HUES48 (cell line): ENCODE measurements at regions not wholly inside any gene's neighbourhood (a gene's known extent, or its start where the extent isn't known, plus 50 kb on each side); places are given as distances from the start of the nearest gene placed in this dataset.
"Not testable (repeated sequence)": the region's sequence is repeated elsewhere in the genome, so short reads cannot be mapped to it uniquely, and the experiment has no call there.

ENCODE experiments used
- H3K27ac ChIP-seq: one replicate; pipeline ENCODE4 v1.7.0; 2013; ENCODE audit warnings: low read depth, low read length, inconsistent platforms
- H3K27me3 ChIP-seq: 2 replicates; pipeline ENCODE4 v1.6.1; 2013; ENCODE audit warnings: mild to moderate bottlenecking, low read length; ENCODE audit not compliant: control insufficient read depth, insufficient read depth
- H3K36me3 ChIP-seq: 2 replicates; pipeline ENCODE4 v1.6.1; 2013; ENCODE audit warnings: low read length; ENCODE audit not compliant: control insufficient read depth, insufficient read depth
- H3K4me1 ChIP-seq: 2 replicates; pipeline ENCODE4 v1.6.1; 2013; ENCODE audit warnings: mild to moderate bottlenecking, low read length; ENCODE audit not compliant: control insufficient read depth, insufficient read depth
- H3K4me3 ChIP-seq: 2 replicates; pipeline ENCODE4 v1.5.1; 2013; ENCODE audit warnings: mild to moderate bottlenecking, low read depth, low read length
- H3K9ac ChIP-seq: 2 replicates; pipeline ENCODE4 v1.6.1; 2013; ENCODE audit warnings: mild to moderate bottlenecking, low read depth, low read length, moderate library complexity
- H3K9me3 ChIP-seq: 2 replicates; pipeline ENCODE4 v1.6.1; 2013; ENCODE audit warnings: low read length; ENCODE audit not compliant: control insufficient read depth, insufficient read depth

DNA sequence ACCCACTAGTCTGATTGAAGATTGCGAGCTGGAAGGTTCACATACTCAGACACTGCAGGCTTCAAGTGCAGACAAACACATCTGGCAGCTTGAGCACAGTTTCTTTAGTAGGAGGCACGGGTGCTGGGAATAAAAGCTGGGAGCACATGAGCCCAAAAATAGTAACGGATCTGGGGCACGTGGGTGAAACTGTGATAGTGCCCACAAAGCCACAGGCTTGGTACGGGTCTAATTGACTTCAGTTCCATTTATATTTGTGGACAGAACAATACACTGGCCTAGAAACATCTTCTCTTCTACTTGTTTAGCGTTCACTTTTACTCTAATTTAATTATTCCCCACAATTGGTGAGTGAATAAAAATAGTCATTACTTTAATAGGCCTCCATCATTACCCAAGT is 2370.7 kb downstream of the PCDH7 start:
- no peaks in the 10 kb centered on the region for H3K36me3 ChIP-seq
- no peaks in the 10 kb centered on the region for H3K9me3 ChIP-seq
- H3K9ac ChIP-seq: no peak overlapping the region
- peaks cover 9% of the 10 kb centered on the region; the same call in 1 of the 2 replicates for H3K4me1 ChIP-seq
- no peak overlapping the region for H3K27ac ChIP-seq
- no peaks in the 10 kb centered on the region for H3K27me3 ChIP-seq
- no peak overlapping the region for H3K4me3 ChIP-seq

- H3K36me3 ChIP-seq: no peaks in the 10 kb centered on the region
- no peaks in the 10 kb centered on the region for H3K9me3 ChIP-seq
- H3K27me3 ChIP-seq: no peaks in the 10 kb centered on the region
- H3K4me3 ChIP-seq: no peak overlapping the region
- H3K27ac ChIP-seq: no peak overlapping the region
- peaks cover 9% of the 10 kb centered on the region; the same call in 1 of the 2 replicates for H3K4me1 ChIP-seq
- no peak overlapping the region for H3K9ac ChIP-seq
Measured at GRCh38 chr4:33091961-33092360, 2371.8 kb downstream of the PCDH7 start.

GRCh38 chr4:33104273-33104672 is 2384.1 kb downstream of the PCDH7 start:
- H3K36me3 ChIP-seq: no peaks in the 10 kb centered on the region
- H3K4me3 ChIP-seq: no peak overlapping the region
- no peaks in the 10 kb centered on the region for H3K9me3 ChIP-seq

GRCh38 chr4:33107814-33108213 is 2387.6 kb downstream of the PCDH7 start:
- H3K36me3 ChIP-seq: no peaks in the 10 kb centered on the region
- no peaks in the 10 kb centered on the region for H3K27me3 ChIP-seq
- no peaks in the 10 kb centered on the region for H3K4me1 ChIP-seq
- H3K9me3 ChIP-seq: no peaks in the 10 kb centered on the region
- no peak overlapping the region for H3K9ac ChIP-seq
- no peak overlapping the region for H3K4me3 ChIP-seq
- no peak overlapping the region for H3K27ac ChIP-seq

More at GRCh38 chr4:33104273-33104672, 2384.1 kb downstream of the PCDH7 start:
- no peaks in the 10 kb centered on the region for H3K27me3 ChIP-seq
- no peak overlapping the region for H3K27ac ChIP-seq
- H3K4me1 ChIP-seq: no peaks in the 10 kb centered on the region
- H3K9ac ChIP-seq: no peak overlapping the region

- H3K9me3 ChIP-seq: no peaks in the 10 kb centered on the region
- no peak overlapping the region for H3K9ac ChIP-seq
- no peaks in the 10 kb centered on the region for H3K4me1 ChIP-seq
- H3K27ac ChIP-seq: no peak overlapping the region
- no peaks in the 10 kb centered on the region for H3K27me3 ChIP-seq
- H3K4me3 ChIP-seq: no peak overlapping the region
- no peaks in the 10 kb centered on the region for H3K36me3 ChIP-seq
Measured at GRCh38 chr4:33111117-33111516, 2390.9 kb downstream of the PCDH7 start.

- Histone ChIP-seq H3K4me1 (no peaks in the 10 kb centered on the region), H3K9ac (no peak overlapping the region), H3K36me3 (no peaks in the 10 kb centered on the region), H3K9me3 (peaks cover 2% of the 10 kb centered on the region; the same call in 1 of the 2 replicates), H3K4me3 (no peak overlapping the region), H3K27me3 (no peaks in the 10 kb centered on the region), H3K27ac (no peak overlapping the region)
Measured at GRCh38 chr4:33116871-33117270, 2396.7 kb downstream of the PCDH7 start.

DNA sequence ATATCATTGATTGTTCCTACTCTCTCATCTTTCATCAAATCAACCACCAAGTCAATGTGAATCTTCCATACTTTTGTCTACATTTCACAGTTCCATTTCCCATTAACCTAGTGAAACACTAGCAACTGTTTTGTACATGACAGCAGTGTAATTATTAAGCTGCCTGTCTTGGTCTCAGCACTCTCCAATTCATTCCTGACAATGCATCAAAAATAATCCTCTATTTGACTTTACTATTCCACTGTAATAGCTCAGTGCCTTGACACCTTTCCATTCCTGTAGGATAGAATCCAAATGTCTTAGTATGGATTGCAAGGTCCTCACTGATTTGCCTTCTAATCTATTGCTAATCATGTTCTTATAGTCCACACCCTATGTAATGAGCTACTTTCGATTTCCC is 2405.8 kb downstream of the PCDH7 start:
- H3K9ac ChIP-seq: no peak overlapping the region
- H3K27me3 ChIP-seq: no peaks in the 10 kb centered on the region
- no peaks in the 10 kb centered on the region for H3K9me3 ChIP-seq
- no peak overlapping the region for H3K4me3 ChIP-seq
- no peak overlapping the region for H3K27ac ChIP-seq
- H3K4me1 ChIP-seq: no peaks in the 10 kb centered on the region
- H3K36me3 ChIP-seq: no peaks in the 10 kb centered on the region

DNA sequence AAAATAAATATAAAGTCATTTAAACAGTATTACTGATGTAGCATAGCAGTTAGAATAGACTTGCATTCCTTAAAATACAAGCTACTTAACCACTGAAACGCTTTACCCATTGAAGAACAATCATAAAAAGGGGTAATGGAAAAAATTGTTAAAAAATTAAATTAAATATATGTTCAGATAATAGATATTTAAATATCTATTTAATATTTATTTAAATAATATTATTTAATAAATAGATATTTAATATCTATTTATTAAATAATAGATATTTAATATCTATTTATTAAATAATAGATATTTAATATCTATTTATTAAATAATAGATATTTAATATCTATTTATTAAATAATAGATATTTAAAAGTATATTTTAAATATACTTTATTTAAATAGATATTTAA is 2410.5 kb downstream of the PCDH7 start:
- H3K27me3 ChIP-seq, H3K4me3 ChIP-seq, H3K9me3 ChIP-seq, H3K36me3 ChIP-seq, H3K9ac ChIP-seq, H3K27ac ChIP-seq, H3K4me1 ChIP-seq: not testable (repeated sequence)

- no peak overlapping the region for H3K9ac ChIP-seq
- no peaks in the 10 kb centered on the region for H3K36me3 ChIP-seq
- no peak overlapping the region for H3K27ac ChIP-seq
- no peaks in the 10 kb centered on the region for H3K4me1 ChIP-seq
- H3K9me3 ChIP-seq: no peaks in the 10 kb centered on the region
- H3K27me3 ChIP-seq: no peaks in the 10 kb centered on the region
- no peak overlapping the region for H3K4me3 ChIP-seq
Measured at GRCh38 chr4:33133723-33134122, 2413.6 kb downstream of the PCDH7 start.

DNA sequence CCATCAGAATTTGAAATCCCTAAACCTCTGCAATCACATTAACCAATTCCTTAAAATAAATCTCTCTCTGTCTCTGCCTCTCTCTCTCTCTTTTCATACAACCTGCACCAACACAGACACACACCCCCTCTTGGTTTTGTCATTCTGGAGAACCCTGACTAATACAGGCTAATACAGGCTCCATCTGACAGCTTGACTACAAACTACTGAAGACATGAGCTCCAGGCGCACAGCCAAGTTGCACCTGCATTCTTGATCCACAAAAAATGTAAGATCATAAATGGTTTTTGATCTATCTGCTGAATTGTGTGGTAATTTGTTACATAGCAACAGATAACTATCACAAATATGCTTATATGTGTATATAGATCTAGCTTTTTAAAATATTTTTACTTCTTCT is 2414.2 kb downstream of the PCDH7 start:
- no peak overlapping the region for H3K4me3 ChIP-seq
- no peaks in the 10 kb centered on the region for H3K27me3 ChIP-seq
- no peaks in the 10 kb centered on the region for H3K36me3 ChIP-seq
- H3K27ac ChIP-seq: no peak overlapping the region
- no peaks in the 10 kb centered on the region for H3K4me1 ChIP-seq
- H3K9ac ChIP-seq: no peak overlapping the region
- H3K9me3 ChIP-seq: no peaks in the 10 kb centered on the region

DNA sequence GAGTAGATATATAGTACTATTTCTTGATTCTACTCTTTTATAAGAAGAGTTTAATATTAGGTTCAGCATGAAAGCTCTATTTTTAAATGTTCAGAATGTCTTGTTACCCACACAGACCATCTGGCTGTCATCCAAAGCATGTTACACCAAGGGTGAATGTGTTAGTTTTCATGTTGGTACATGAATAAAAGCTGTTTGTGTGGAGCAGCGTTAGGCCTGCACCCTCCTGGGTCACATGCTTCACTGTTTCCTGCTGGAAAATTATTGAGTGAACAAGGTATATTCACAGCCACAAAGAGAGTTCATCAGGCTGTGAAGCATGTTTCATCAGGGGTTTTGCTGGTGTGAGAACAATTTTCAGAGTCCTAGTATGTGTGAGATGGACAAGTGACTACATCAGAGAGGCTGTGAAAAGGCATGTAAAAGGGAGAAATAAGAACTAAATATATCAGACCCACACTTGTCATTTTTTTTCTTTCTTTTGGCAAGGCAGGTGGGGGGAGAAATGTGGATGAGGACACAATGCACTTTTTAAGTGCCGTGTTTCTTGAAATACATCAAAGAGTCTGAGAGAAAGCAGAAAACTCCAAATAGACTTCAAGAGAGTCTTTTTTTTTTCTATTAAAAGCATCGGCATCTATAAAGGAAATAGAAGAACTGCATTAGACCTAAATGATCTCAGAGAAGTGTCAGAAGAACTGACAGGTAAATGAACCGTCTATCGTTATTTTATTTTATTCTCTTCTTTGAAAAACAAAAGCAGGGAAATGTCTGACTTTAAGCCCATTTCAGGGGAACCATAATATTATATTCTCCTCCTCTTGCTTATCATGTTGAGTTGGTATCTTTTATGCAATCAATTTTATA is 2429.7 kb downstream of the PCDH7 start:
- Histone ChIP-seq H3K4me1 (peaks cover 4% of the 10 kb centered on the region; the same call in 1 of the 2 replicates), H3K27ac (no peak overlapping the region), H3K9ac (no peak overlapping the region), H3K4me3 (no peak overlapping the region), H3K9me3 (no peaks in the 10 kb centered on the region), H3K27me3 (no peaks in the 10 kb centered on the region), H3K36me3 (no peaks in the 10 kb centered on the region)
